ENCODE measurements at regions not wholly inside any gene's neighbourhood (a gene's known extent, or its start where the extent isn't known, plus 50 kb on each side); places are given as distances from the start of the nearest gene placed in this dataset.

DNA sequence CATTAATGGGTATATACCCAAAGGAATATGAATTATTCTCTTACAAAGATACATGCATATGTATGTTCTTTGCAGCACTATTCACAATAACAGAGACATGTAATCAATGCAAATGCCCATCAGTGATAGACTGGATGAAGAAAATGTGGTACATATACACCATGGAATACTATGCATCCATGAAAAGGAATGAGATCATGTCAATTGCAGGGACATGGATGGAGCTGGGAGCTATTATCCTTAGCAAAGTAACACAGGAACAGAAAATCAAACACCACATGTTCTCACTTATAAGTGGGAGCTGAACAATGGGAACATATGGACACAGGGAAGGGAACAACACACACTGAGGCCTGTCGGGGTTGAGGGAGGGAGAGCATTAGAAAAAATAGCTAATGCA lies 141.1 kb upstream of the HS3ST4 start:
- no peak overlapping the region for H3K4ac ChIP-seq (replicated peaks; ENCODE audit: insufficient read length, low read depth, low read length)
- H2BK5ac ChIP-seq (ENCODE audit: low read depth, low read length) = no peak overlapping the region
- WGBS, 2 experiments (ENCODE audit: extremely low coverage in 1 of 2, insufficient coverage in 1 of 2, insufficient read length in 1 of 2, insufficient replicate concordance in 2 of 2, low coverage in 1 of 2, low lambda C conversion rate in 2 of 2, missing lambda C conversion rate in 1 of 2) = 80% methylated on average over 1 of the region's 1 CpG; no CpG with 5 or more reads in 1 of the 2 experiments
- H3K23me2 ChIP-seq (ENCODE audit: low read depth, low read length) = no peaks in the 10 kb centered on the region
- TF ChIP-seq BRCA1 (IDR thresholded peaks at IDR 0.05; ENCODE audit: low read depth, low read length) (no peak), ZNF274 (IDR thresholded peaks at IDR 0.05; ENCODE audit: borderline replicate concordance, extremely low read depth, low read length) (no peak), RAD21 (IDR thresholded peaks at IDR 0.05 in 1 of 2, conservative IDR thresholded peaks at IDR 0.05 in 1 of 2; ENCODE audit: low read depth in 2 of 2, low read length in 2 of 2) (no peak), BCL11A (IDR thresholded peaks at IDR 0.05; ENCODE audit: low read depth in 2 of 2, low read length in 2 of 2) (no peak), SRF (IDR thresholded peaks at IDR 0.05; ENCODE audit: low read depth, low read length) (no peak), CHD2 (IDR thresholded peaks at IDR 0.05; ENCODE audit: low read length) (no peak), CHD1 (IDR thresholded peaks at IDR 0.05; ENCODE audit: low read depth, low read length) (no peak), RFX5 (IDR thresholded peaks at IDR 0.05; ENCODE audit: borderline replicate concordance, low read depth, low read length) (no peak), CBX5 (IDR thresholded peaks at IDR 0.05; ENCODE audit: low read depth, low read length) (no peak)
- TF ChIP-seq, protein P1, sequence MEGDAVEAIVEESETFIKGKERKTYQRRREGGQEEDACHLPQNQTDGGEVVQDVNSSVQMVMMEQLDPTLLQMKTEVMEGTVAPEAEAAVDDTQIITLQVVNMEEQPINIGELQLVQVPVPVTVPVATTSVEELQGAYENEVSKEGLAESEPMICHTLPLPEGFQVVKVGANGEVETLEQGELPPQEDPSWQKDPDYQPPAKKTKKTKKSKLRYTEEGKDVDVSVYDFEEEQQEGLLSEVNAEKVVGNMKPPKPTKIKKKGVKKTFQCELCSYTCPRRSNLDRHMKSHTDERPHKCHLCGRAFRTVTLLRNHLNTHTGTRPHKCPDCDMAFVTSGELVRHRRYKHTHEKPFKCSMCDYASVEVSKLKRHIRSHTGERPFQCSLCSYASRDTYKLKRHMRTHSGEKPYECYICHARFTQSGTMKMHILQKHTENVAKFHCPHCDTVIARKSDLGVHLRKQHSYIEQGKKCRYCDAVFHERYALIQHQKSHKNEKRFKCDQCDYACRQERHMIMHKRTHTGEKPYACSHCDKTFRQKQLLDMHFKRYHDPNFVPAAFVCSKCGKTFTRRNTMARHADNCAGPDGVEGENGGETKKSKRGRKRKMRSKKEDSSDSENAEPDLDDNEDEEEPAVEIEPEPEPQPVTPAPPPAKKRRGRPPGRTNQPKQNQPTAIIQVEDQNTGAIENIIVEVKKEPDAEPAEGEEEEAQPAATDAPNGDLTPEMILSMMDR (IDR thresholded peaks at IDR 0.05; ENCODE audit: control extremely low read depth in 1 of 3, insufficient read depth in 1 of 3, low read depth in 1 of 3, low read length in 3 of 3) = no peak
- TF ChIP-seq, protein P2, sequence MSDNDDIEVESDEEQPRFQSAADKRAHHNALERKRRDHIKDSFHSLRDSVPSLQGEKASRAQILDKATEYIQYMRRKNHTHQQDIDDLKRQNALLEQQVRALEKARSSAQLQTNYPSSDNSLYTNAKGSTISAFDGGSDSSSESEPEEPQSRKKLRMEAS (IDR thresholded peaks at IDR 0.05) = no peak
- no peak overlapping the region for H2BK15ac ChIP-seq (ENCODE audit: low read length)
- POLR2A ChIA-PET (ENCODE audit: partially characterized antibody) = no interaction called here
- DNase-seq (ENCODE audit: low read depth in 1 of 2, low spot score in 2 of 2) (no peak), FAIRE-seq (no peak)
- no peak overlapping the region for H2AFZ ChIP-seq (ENCODE audit: low read length)
- H2BK20ac ChIP-seq (ENCODE audit: low read length) = no peak overlapping the region
- H3K14ac ChIP-seq (ENCODE audit: insufficient read length) = no peak overlapping the region
- H3K23ac ChIP-seq (ENCODE audit: insufficient read length) = no peak overlapping the region
- no peak overlapping the region for H2AK5ac ChIP-seq (ENCODE audit: low read depth, low read length)
- no peaks in the 10 kb centered on the region for H3K27me3 ChIP-seq (replicated peaks in 1 of 4; ENCODE audit: control insufficient read depth in 3 of 4, extremely low read depth in 1 of 4, insufficient read depth in 3 of 4, low read length in 3 of 4)
- no peaks in the 10 kb centered on the region for H3K9me3 ChIP-seq (ENCODE audit: insufficient read depth in 2 of 2, low read depth in 1 of 2, low read length in 1 of 2)
- no peak overlapping the region for H2BK120ac ChIP-seq (replicated peaks; ENCODE audit: low read depth, low read length)
- H4K91ac ChIP-seq (replicated peaks; ENCODE audit: insufficient read length, low read length) = no peak overlapping the region
- no peak overlapping the region for H3K18ac ChIP-seq (ENCODE audit: extremely low read depth, low read length)
- no peak overlapping the region for H3K56ac ChIP-seq (replicated peaks; ENCODE audit: insufficient read length, low read depth, low read length)
- H3K79me2 ChIP-seq (ENCODE audit: control insufficient read depth in 1 of 2, insufficient read depth in 2 of 2, low read length in 2 of 2) = no peaks in the 10 kb centered on the region
- no peaks in the 10 kb centered on the region for H3K79me1 ChIP-seq (ENCODE audit: low read depth, low read length)
- H2BK12ac ChIP-seq (ENCODE audit: low read depth, low read length) = no peak overlapping the region
- no peak overlapping the region for H3K4me3 ChIP-seq (ENCODE audit: extremely low read depth in 1 of 4, insufficient read depth in 2 of 4, low read depth in 3 of 4, low read length in 4 of 4)
- H3K27ac ChIP-seq (ENCODE audit: low read depth, low read length) = no peak overlapping the region
- no peak overlapping the region for H4K5ac ChIP-seq (ENCODE audit: insufficient read length, low read depth, low read length)
- H4K8ac ChIP-seq (ENCODE audit: extremely low read depth, insufficient read depth, low read length) = no peak overlapping the region
- H4K20me1 ChIP-seq (replicated peaks in 1 of 2; ENCODE audit: control insufficient read depth in 1 of 2, insufficient read depth in 2 of 2, low read length in 2 of 2) = no peaks in the 10 kb centered on the region
- no peak overlapping the region for H3K4me2 ChIP-seq (ENCODE audit: insufficient read depth in 1 of 2, low read depth in 2 of 2, low read length in 2 of 2)
- no peak overlapping the region for H3K9ac ChIP-seq (replicated peaks in 1 of 4; ENCODE audit: extremely low read depth in 1 of 4, low read depth in 3 of 4, low read length in 3 of 4)
- H3K4me1 ChIP-seq (replicated peaks in 1 of 4; ENCODE audit: control insufficient read depth in 3 of 4, insufficient read depth in 4 of 4, low read length in 3 of 4) = no peaks in the 10 kb centered on the region
- CTCF ChIA-PET (ENCODE audit: partially characterized antibody) = no interaction called here
- no peaks in the 10 kb centered on the region for H3K36me3 ChIP-seq (ENCODE audit: control insufficient read depth in 2 of 4, insufficient read depth in 4 of 4, low read length in 3 of 4)

Measured in H1 (cell line).